WI38 (cell line): ENCODE measurements at regions not wholly inside any gene's neighbourhood (a gene's known extent, or its start where the extent isn't known, plus 50 kb on each side); places are given as distances from the start of the nearest gene placed in this dataset.

Source experiments
- H3K4me3 ChIP-seq: 2 replicates; pipeline ENCODE4 v1.5.1; 2011; ENCODE audit warnings: low read depth, mild to moderate bottlenecking, control low read depth, low read length
- TF ChIP-seq, protein P1 (sequence below): IDR thresholded peaks from 2 replicates; pipeline ENCODE4 v1.5.1; 2012; ENCODE audit warnings: low read depth, mild to moderate bottlenecking, control low read depth, low read length

DNA sequence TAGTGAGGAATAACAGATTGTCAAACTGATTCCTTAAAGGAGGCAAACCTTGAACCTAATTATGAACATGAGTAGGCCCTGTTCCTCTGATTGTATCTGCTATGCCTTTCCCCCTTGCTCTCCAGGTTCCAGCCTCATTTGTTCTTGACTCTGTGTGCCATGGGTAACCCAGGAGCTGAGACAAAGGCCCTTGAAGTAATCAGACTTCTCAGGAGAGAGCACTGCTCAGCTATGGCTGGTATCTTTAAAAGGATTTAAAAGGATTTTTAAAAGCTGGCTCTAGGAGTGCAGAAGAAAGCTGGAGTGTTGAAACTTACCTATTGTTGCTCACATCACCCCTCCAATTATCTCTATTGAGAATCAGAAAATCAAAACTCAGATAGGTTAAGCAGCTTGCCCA is 1565.5 kb upstream of the AGA start:
- no peak overlapping the region for H3K4me3 ChIP-seq
- TF ChIP-seq, protein P1, sequence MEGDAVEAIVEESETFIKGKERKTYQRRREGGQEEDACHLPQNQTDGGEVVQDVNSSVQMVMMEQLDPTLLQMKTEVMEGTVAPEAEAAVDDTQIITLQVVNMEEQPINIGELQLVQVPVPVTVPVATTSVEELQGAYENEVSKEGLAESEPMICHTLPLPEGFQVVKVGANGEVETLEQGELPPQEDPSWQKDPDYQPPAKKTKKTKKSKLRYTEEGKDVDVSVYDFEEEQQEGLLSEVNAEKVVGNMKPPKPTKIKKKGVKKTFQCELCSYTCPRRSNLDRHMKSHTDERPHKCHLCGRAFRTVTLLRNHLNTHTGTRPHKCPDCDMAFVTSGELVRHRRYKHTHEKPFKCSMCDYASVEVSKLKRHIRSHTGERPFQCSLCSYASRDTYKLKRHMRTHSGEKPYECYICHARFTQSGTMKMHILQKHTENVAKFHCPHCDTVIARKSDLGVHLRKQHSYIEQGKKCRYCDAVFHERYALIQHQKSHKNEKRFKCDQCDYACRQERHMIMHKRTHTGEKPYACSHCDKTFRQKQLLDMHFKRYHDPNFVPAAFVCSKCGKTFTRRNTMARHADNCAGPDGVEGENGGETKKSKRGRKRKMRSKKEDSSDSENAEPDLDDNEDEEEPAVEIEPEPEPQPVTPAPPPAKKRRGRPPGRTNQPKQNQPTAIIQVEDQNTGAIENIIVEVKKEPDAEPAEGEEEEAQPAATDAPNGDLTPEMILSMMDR = no peak

GRCh38 chr4:179017581-179017980 is 1575.3 kb upstream of the AGA start:
- H3K4me3 ChIP-seq = no peak overlapping the region
- TF ChIP-seq, protein P1 = no peak

GRCh38 chr4:179027569-179027968 is 1585.3 kb upstream of the AGA start:
- no peak overlapping the region for H3K4me3 ChIP-seq
- TF ChIP-seq, protein P1 = no peak

DNA sequence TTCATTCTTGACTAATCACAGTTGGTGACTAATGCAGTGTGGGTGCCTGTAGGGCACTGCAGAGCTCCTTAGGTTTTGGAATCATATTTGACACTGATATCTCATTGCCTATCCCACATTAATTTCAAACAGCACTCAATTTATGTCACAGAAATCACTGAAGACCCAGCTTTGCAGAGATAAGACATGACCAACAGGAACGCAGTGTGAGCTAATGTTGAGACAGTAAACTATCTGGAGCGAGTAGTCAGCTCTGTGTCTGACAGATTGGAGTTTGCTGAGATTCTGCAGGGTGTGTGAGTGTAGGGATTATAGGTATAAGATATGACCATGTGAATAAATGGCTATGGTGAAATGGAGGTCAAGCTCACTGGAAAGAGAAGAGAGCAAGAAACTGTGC is 1586.1 kb upstream of the AGA start:
- H3K4me3 ChIP-seq = no peak overlapping the region
- TF ChIP-seq, protein P1 = no peak

- TF ChIP-seq, protein P1 = no peak
- no peak overlapping the region for H3K4me3 ChIP-seq
Observed at GRCh38 chr4:179029683-179030082, 1587.4 kb upstream of the AGA start.

GRCh38 chr4:179040259-179040658 is 1598.0 kb upstream of the AGA start:
- TF ChIP-seq, protein P1 = no peak
- H3K4me3 ChIP-seq = no peak overlapping the region

DNA sequence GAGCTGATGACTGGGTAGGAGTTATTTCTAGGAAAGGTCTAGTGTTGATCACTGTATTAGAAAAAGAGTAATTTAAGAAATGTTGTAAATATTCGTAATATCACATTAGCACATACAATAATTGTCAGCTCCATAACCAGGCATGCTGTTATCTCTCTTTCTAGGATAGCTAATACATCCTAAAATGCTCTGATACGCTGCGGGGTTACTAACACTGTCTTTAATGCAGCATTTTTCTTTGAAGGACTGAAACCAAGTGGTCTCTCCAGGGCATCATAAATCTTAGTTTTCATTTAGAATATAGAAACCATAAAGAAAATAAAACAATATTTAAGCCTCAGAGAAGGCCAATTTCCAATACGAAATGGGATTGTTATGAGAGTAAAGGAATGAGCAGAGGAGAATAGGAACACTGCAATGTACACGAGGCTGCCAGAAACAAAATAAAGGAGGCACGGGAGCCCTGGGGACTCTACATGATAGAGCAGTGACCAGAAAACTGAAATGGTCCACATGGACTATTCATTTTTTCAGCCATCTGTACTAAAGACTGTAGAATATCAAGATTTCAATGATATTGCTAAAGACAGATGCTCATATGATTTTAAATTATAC is 1606.7 kb upstream of the AGA start:
- TF ChIP-seq, protein P1 = no peak
- no peak overlapping the region for H3K4me3 ChIP-seq
